Stimulated activated CD4-positive, alpha-beta T cell treated with anti-CD3 and anti-CD28 coated beads, Interleukin-4, amount 100 ng/mL, for 1 hour (primary cell): ENCODE measurements at regions not wholly inside any gene's neighbourhood (a gene's known extent, or its start where the extent isn't known, plus 50 kb on each side); places are given as distances from the start of the nearest gene placed in this dataset.
"Not testable (repeated sequence)": the region's sequence is repeated elsewhere in the genome, so short reads cannot be mapped to it uniquely, and the experiment has no call there.

Experiments
- DNase-seq: peaks from one replicate; pipeline ENCODE4 v3.0.0-alpha.2; 2020

- no peak for DNase-seq
Observed at GRCh38 chr7:145252031-145252430, 416.2 kb upstream of the TPK1 start.

GRCh38 chr7:145224775-145225174 is 388.9 kb upstream of the TPK1 start:
- DNase-seq, result no peak

GRCh38 chr7:145219461-145219860 is 383.6 kb upstream of the TPK1 start:
- no peak for DNase-seq

GRCh38 chr7:145216866-145217265 is 381.0 kb upstream of the TPK1 start:
- DNase-seq, result no peak

- no peak for DNase-seq
Observed at GRCh38 chr7:145212050-145212449, 376.2 kb upstream of the TPK1 start.

DNA sequence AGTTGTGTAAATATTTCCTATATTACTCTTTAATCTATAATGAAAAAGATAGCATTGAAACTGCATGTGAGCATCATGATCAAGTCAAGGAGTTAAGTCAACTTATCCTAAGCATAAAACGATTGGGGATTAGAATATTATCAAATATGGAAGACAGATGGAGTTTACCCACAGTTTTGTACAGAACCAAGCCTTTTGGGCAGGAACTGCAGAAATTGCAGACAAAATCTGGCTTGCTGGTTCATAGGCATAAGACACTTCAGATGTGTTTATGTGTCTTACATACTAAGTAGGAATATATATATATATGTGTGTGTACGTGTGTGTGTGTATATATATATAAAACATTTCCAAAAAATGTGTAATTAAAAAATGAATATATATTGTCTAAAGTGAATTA is 375.4 kb upstream of the TPK1 start:
- no peak for DNase-seq

DNA sequence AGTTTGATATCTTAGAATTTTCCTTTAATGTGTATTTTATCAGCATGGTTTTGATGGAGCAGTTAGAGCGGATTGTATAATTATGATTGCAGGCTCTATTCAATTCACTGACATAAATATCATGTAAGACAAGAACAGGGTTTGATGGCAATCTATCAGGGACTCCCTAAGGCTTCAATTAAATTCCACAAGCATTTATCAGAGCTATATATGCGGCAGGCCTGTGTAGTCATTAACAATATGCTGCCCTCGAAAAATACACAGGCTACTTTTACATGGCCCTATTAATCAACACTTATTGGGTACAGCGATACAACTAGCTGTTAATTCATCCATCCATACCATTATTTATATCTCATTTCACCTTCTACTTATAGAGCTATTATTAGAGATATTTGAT is 358.1 kb upstream of the TPK1 start:
- no peak for DNase-seq

- no peak for DNase-seq
Observed at GRCh38 chr7:145184956-145185355, 349.1 kb upstream of the TPK1 start.

GRCh38 chr7:145183069-145183468 is 347.2 kb upstream of the TPK1 start:
- DNase-seq, result no peak

DNA sequence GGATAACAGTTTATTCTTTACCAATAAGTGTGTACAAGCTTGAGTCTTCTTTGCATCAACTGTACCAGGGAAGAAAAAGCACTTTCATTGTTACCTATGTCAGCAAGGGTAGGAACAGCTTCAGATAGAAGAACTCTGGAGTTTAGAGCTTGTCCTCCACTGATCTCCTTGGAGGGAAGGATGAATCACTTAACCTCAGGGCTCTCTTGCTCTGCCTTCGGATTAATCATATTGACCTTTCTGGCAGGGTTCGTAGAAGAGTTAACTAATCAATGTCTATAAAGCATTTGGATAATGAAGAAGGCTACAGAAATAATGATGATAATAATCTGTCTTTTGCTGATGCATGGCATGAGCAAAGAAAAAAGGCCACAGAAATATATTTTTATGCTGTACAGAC is 339.5 kb upstream of the TPK1 start:
- DNase-seq, result no peak

DNA sequence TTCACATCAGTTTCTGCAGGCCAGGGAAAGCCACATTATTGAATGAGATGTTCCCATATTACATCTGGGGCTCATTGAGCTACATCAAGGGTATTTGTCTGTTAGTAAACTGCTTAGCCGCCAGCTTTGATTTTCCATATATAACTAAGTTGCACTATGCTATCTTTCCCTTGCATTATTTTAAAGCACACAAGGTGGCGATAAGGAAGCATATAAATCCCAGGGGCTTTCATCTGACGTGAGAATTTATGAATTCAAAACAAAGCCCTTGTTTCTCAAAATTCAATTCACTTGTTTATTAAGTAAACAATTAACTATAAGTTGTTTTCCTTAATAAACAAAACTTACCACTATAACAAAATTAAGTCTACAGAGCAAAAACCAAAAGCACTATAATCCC is 334.1 kb upstream of the TPK1 start:
- no peak for DNase-seq

DNA sequence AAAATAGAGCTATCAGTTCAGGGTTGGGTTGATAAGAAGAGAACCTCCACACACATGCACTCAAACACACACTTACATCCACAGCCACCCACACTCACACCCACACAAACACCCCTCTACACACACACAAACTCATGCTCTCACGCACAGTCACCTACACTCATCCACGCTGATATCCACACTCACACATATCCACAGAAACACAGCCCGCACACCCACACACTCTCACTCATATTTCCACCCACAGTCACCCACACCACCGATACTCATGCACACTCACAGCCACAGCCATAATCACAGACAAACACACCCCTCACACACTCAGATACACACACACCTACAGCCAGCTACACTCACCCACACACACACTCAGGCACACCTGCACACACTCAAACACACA is 333.0 kb upstream of the TPK1 start:
- no peak for DNase-seq

GRCh38 chr7:145168427-145168826 is 332.6 kb upstream of the TPK1 start:
- no peak for DNase-seq

DNA sequence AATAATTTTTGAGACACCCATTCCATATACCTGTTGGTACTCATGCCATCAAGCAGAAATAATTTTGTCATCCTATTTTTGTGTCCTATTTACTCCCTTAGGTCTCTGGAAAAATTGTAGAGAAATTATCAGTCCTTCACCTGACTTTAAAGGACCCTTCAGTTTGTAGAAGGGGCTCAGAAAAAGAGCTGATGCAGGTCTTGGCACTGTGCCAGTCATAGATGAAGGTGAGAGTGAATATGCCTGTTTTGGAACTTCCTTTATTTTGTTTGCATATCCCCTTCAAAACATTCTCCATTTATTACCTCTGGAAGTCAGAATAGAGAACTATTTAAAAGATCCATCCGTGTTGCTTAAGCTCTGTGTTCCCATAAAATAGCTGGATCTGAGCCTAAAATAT is 321.0 kb upstream of the TPK1 start:
- DNase-seq, result no peak

GRCh38 chr7:145152589-145152988 is 316.7 kb upstream of the TPK1 start:
- no peak for DNase-seq

GRCh38 chr7:145151676-145152075 is 315.8 kb upstream of the TPK1 start:
- no peak for DNase-seq

- DNase-seq, result no peak
Observed at GRCh38 chr7:145147865-145148264, 312.0 kb upstream of the TPK1 start.

DNA sequence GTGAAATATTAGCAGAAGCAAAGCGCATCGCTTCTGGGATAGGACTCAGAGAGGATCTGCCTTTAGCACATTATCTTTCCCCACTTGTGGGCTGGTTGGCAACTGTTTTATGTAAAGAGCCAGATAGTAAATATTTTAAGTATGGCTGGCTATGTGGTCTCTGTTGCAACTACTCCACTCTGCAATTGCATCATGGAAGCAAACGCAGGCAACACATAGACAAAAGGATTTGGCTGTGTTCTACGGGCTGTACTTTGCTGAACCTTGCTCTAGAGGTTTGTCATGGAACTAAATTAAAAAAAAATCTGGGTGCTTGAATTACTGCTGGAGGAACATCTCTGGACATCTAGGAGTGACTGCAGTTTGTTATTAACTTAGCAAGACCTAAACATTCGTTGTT is 307.8 kb upstream of the TPK1 start:
- DNase-seq, result no peak

DNA sequence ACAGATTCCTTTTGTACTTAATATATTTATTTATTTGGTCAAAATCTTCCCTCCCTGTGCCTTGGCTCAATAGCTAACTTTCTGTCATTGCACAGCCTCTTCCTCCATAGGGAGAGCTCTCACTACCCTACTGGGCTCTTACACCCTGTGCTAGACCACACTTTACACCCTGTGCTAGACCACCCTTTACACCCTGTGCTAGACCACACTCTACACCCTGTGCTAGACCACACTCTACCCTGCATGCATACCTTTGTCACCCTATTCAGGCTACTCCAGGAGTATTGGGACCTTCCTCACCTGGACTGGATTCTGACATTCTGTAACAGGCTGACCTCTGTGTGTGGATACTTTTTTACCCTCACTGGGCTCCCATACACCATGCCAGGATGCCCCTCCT is 298.5 kb upstream of the TPK1 start:
- DNase-seq, result no peak

DNA sequence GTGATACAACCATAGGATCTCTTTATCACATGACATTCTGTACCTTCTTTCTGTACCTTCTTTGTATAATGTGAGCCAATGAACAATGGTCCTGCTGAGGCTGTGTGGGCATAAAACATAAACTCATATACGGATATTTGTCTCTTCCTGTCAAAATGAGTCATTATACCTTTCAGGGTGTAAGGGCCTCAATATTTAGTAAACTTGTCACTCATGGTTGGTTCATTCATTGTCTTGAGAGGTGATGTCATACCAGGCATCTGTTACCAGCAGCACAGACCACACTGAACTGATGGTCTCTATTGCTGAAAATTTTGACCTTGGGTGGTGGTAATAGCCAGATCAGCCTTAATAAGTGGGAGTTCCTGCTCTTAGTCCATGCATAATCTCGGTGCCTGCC is 287.6 kb upstream of the TPK1 start:
- DNase-seq, result no peak

DNA sequence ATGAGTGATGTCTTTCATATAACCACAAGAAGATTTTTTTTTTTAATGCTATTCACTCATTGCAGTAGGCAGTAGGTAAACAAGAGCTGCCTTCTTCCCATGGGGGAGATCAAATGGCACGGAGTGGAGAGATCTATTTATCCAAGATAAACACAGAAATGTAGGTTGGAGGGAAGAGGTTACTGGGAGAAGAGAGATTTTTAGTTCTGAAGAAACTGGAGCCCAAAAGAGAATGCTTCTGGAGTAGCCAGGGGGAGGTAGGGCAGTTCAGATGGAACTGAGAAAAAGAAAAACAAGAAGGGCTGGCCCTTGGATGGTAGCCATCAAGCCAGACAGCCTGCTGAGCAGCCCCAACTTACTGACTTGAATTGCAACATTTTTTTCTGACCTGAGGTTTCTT is 270.1 kb upstream of the TPK1 start:
- DNase-seq, result no peak

GRCh38 chr7:145105561-145105960 is 269.7 kb upstream of the TPK1 start:
- no peak for DNase-seq

DNA sequence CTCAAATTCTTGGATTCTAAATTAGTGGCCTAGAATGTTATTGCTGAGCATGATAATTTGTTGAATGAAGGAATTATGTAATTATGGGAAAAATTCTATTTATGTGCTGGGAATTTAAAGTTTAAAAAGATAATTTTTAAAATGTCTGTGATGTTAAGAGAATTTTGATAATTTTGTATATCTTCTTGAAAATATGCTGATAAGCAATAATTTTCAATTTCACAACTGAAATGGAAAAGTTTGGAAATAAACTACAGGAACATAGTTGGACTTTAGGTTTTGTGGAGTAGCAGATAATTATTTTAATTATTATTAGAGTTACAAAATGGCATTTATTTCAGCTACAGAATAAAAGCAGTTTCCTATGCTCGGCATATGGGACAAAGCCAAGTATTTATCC is 268.5 kb upstream of the TPK1 start:
- no peak for DNase-seq

GRCh38 chr7:145102199-145102598 is 266.3 kb upstream of the TPK1 start:
- DNase-seq, result not testable (repeated sequence)

- no peak for DNase-seq
Observed at GRCh38 chr7:145092766-145093165, 256.9 kb upstream of the TPK1 start.

DNA sequence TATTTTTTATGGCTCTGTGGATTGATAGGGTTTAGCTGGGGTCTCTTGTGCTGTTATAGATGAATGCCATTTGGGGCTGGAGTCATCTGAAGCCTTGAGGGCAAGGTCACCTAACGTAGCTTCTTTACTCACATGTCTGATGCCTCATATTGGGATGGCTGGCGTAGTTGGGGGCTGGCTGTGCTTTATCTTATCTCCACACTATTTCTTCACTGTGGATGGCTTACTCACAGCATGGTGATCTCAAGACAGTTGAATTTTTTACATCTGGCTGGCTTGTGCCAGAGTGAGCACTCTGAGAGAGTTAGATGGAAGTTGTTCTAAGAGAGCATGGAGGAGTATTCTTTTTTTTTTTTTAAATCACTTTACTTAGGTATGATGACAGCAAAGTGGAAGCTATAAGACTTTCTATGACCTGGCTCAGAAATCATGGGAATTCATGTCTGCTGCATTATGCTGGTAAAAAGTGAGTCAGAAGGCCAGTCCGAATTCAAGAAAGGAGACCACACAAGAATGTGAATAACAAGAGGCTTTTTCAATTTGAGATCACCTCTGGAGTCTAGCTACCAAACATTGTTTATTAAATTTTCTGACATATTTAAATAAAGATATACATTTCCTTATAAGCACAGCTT is 252.4 kb upstream of the TPK1 start:
- DNase-seq, result no peak
